Spinal cord (tissue), 9 donors: ENCODE measurements at regions not wholly inside any gene's neighbourhood (a gene's known extent, or its start where the extent isn't known, plus 50 kb on each side); places are given as distances from the start of the nearest gene placed in this dataset.

Source experiments
- DNase-seq, 6 donors: peaks; one replicate each; pipeline versions ENCODE4 v3.0.0 to v3.0.0-alpha.2; 2013 to 2015; ENCODE audit warnings: low spot score in 6 of 6, low read depth in 4 of 6
- H3K27ac ChIP-seq: one replicate; pipeline ENCODE4 v1.5.1; 2013; ENCODE audit warnings: low read depth, low read length, control low read depth
- H3K27me3 ChIP-seq: one replicate; pipeline ENCODE4 v1.6.1; 2013; ENCODE audit warnings: low read length; ENCODE audit not compliant: control insufficient read depth, insufficient read depth
- H3K36me3 ChIP-seq: one replicate; pipeline ENCODE4 v1.6.1; 2013; ENCODE audit warnings: low read length; ENCODE audit not compliant: control insufficient read depth, insufficient read depth
- H3K4me1 ChIP-seq: one replicate; pipeline ENCODE4 v1.6.1; 2013; ENCODE audit warnings: low read length; ENCODE audit not compliant: control insufficient read depth, insufficient read depth
- H3K4me3 ChIP-seq: one replicate; pipeline ENCODE4 v1.5.1; 2013; ENCODE audit warnings: low read depth, low read length, control low read depth
- H3K9me3 ChIP-seq: one replicate; pipeline ENCODE4 v1.6.1; 2013; ENCODE audit warnings: low read length; ENCODE audit not compliant: control insufficient read depth, insufficient read depth
- WGBS: methylation state at CpG from one replicate; pipeline ENCODE4 v1.1.5; 2013; ENCODE audit warnings: missing lambda C conversion rate; ENCODE audit not compliant: insufficient coverage; 5-methylcytosine and 5-hydroxymethylcytosine counted together
- donor health status: healthy.

DNA sequence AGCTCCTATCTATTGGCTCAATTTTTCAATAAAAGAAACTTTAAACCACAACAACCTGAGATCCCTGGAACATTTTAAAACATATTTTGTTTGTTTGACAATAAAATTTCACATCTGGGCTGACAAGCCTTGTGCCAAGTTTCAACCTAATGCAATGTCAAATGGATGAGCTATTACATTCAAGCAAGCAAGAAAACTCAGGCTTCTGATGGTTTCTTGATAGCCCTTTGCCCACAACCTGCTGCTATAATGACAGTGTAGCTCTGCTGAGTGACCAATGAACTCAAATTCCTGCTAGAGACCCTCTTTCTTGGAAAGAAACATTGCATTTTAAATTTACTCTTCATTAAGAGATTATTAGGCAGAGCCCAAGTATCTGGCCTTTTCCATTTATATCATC, 472.9 kb downstream of the ARHGEF28 start:
- Histone ChIP-seq H3K36me3 (no peaks in the 10 kb centered on the region), H3K27ac (no peak overlapping the region), H3K27me3 (no peaks in the 10 kb centered on the region), H3K4me3 (no peak overlapping the region), H3K4me1 (no peaks in the 10 kb centered on the region), H3K9me3 (peaks cover 3% of the 10 kb centered on the region)
- DNase-seq = no peak

DNA sequence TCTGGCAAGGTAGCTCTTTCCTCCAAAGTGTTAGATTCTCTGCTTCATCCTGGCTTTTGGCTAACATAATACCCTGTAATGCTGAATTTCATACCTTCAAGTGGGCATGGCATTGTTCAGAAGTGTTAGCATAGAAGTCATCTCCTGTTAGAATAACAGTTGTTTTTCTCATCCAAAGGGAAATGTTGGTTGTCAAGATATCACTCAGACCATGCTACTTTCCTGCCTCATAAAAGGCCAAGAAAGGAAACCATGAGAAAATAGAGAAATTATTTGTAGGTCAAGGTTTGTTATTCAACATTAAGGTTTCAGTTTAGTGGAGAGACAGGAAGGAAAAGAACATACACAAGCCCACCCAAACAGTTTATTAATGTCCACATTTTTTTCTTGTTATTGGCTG, 472.5 kb downstream of the ARHGEF28 start:
- DNase-seq = no peak
- Histone ChIP-seq H3K9me3 (peaks cover 3% of the 10 kb centered on the region), H3K27me3 (no peaks in the 10 kb centered on the region), H3K27ac (no peak overlapping the region), H3K4me3 (no peak overlapping the region), H3K36me3 (no peaks in the 10 kb centered on the region), H3K4me1 (no peaks in the 10 kb centered on the region)

DNA sequence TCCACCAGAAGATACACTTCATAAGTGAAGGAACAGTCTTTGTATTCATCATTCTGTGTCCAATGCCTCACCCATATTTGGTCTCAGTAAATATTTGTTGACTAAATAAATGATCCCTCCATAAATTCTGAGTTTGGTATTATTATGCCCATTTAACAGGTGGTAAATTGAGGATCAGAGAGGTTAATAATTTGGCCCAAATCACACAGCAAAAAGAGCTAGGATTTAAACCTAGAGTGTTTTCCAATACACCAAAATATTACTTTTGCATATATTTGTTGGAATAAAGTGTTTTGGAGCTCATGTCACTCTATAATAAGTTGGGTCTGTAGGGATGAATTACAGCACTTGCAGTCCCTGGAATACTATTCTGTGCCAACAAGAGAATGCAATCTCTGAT, 470.3 kb downstream of the ARHGEF28 start:
- peaks cover 3% of the 10 kb centered on the region for H3K9me3 ChIP-seq
- no peak overlapping the region for H3K4me3 ChIP-seq
- H3K36me3 ChIP-seq = no peaks in the 10 kb centered on the region
- no peaks in the 10 kb centered on the region for H3K27me3 ChIP-seq
- H3K27ac ChIP-seq = no peak overlapping the region
- no peak for DNase-seq
- no peaks in the 10 kb centered on the region for H3K4me1 ChIP-seq

DNA sequence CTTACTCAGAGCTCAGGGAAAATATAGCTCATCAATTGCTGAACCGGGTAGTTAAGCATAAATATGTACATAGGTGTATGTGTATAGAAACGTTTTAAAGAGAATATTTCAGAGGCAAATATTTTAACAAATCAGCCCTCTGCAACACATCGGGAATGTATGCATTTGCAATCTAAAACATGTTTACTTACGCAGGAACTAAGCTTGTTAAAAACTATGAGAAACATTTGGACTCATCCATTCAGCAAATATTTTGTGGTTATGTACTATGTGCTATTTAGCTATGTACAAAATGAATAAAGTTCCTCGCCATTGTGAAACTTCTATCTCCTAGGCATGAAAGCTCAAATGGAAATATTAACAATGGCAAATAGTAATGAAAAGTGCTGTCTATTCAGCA, 469.9 kb downstream of the ARHGEF28 start:
- no peaks in the 10 kb centered on the region for H3K36me3 ChIP-seq
- peaks cover 3% of the 10 kb centered on the region for H3K9me3 ChIP-seq
- H3K27me3 ChIP-seq = no peaks in the 10 kb centered on the region
- no peak overlapping the region for H3K4me3 ChIP-seq
- H3K27ac ChIP-seq = no peak overlapping the region
- no CpG with 5 or more reads among the region's 5 CpGs for WGBS
- DNase-seq = no peak
- no peaks in the 10 kb centered on the region for H3K4me1 ChIP-seq

DNA sequence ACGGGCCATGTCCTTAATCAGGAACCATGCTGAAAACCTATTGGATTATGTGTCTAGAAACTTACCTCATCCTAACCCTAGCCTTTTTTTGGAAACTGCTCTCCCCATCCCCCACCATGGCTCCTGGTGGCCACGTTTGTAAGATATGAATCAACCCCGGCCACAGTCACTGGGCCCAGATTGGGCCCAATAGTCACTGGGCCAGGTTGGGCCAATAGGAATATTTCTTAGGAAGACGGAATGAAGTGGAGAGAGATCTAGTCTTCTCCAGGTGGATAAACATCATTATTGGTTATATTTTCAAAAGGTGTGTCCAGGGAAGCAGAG, 468.7 kb downstream of the ARHGEF28 start:
- no peak for DNase-seq
- 94% methylated on average over 2 of the region's 4 CpGs for WGBS
- no peaks in the 10 kb centered on the region for H3K27me3 ChIP-seq

DNA sequence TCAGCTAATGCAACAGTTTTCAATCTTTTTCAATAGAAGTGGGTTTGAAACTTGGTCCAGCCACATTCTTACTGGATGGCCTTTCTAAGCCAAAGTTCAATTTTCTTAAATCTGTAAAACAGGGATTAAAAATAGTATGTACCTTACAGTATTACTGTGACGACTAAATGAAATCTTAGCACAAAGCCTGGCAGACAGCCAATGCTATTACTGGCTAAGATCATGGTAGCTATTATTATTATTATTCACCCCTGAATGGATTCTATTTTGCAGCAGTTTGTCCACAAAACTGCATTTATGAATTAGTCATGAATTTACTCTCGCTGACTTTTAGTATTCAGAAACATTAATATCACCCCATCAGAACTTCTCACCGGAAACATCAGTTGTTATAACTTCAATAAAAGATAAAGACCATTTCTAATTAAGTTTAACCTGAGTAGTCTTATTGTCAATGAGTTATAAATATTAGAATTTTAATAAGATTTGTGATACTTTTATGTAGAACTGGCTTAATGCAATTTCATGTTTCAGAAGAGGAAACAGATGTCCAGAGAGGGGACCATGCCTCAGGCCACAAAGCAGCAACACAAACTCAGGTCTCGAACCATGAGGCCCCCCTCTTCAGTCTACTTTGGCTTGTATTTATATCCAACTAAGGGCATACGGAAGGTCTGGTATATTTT, 468.2 kb downstream of the ARHGEF28 start:
- Histone ChIP-seq H3K9me3 (no peaks in the 10 kb centered on the region), H3K4me1 (no peaks in the 10 kb centered on the region)

More for the DNA sequence above, 468.7 kb downstream of the ARHGEF28 start:
- Histone ChIP-seq H3K4me3 (no peak overlapping the region), H3K4me1 (no peaks in the 10 kb centered on the region), H3K27ac (no peak overlapping the region), H3K9me3 (peaks cover 3% of the 10 kb centered on the region), H3K36me3 (no peaks in the 10 kb centered on the region)

DNA sequence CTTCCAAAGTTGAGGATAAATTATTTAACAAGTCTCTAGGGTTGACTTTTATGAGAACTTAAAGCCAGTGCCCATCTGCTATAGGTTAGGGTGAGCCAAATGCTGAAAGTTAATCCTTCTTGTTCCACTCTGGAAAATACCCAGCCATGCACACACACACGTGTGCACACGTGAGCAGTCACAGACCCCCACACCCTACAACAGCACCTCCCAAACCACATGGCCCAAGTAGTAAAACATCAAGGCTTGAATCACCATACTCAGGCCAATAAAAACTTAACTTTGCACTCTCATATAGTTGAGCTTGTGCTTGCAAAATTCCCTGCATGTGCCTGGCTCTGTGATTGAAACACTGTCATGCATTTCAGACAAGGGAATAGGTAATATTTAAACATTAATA, 467.6 kb downstream of the ARHGEF28 start:
- Histone ChIP-seq H3K27ac (no peak overlapping the region), H3K9me3 (no peaks in the 10 kb centered on the region), H3K4me3 (no peak overlapping the region), H3K36me3 (no peaks in the 10 kb centered on the region), H3K4me1 (no peaks in the 10 kb centered on the region), H3K27me3 (no peaks in the 10 kb centered on the region)
- WGBS = 71% methylated on average over 2 of the region's 2 CpGs
- DNase-seq = no peak

More for the DNA sequence above, 468.2 kb downstream of the ARHGEF28 start:
- no peak overlapping the region for H3K4me3 ChIP-seq
- no CpG with 5 or more reads among the region's 5 CpGs for WGBS
- no peaks in the 10 kb centered on the region for H3K36me3 ChIP-seq
- no peak overlapping the region for H3K27ac ChIP-seq
- no peak for DNase-seq
- no peaks in the 10 kb centered on the region for H3K27me3 ChIP-seq

DNA sequence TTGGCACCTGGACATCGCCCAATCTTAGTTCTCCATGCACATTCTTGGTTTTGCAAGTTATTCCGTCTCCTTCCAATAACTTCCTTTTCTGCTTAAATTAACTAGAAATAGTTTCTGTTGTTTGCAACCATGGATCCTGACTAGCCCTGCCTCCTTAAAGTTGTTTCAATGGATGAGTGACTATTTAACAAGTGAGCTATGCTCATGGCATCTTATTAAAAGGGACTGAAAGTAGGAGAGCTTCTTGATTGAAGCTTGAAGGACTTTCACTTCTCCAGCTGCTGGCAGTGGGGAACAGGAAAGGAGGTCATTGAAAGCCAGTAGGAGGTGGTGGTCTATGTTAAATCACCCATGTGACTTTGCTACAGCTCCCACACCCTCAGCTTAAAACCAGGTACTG, 466.8 kb downstream of the ARHGEF28 start:
- 100% methylated on average over 1 of the region's 2 CpGs for WGBS

DNA sequence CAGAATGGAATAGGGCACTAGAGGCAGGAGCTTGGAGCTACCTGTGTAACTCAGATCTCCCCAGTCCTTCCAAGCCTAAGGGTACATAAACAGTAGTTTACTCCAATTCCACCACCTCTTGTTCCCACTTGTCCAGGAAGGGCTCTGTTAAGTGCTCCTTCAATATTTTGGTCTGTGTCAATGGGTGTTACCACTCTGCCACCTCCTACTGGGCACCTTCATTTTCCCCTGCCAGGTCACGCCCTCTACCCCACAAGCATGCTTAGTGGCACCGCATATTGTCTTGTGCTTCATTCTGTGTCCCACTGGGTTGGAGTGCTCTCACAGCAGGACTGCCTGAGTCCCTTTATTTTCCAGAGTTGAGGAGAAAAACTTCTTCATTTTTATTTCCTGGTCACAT, 459.8 kb downstream of the ARHGEF28 start:
- WGBS = no CpG with 5 or more reads among the region's 2 CpGs
- DNase-seq = no peak
- Histone ChIP-seq H3K36me3 (no peaks in the 10 kb centered on the region), H3K4me1 (no peaks in the 10 kb centered on the region), H3K27me3 (no peaks in the 10 kb centered on the region), H3K27ac (no peak overlapping the region), H3K4me3 (no peak overlapping the region), H3K9me3 (no peaks in the 10 kb centered on the region)

More for the DNA sequence above, 466.8 kb downstream of the ARHGEF28 start:
- no peak overlapping the region for H3K4me3 ChIP-seq
- H3K36me3 ChIP-seq = no peaks in the 10 kb centered on the region
- no peak overlapping the region for H3K27ac ChIP-seq
- DNase-seq = no peak
- H3K9me3 ChIP-seq = no peaks in the 10 kb centered on the region
- H3K4me1 ChIP-seq = no peaks in the 10 kb centered on the region
- no peaks in the 10 kb centered on the region for H3K27me3 ChIP-seq

DNA sequence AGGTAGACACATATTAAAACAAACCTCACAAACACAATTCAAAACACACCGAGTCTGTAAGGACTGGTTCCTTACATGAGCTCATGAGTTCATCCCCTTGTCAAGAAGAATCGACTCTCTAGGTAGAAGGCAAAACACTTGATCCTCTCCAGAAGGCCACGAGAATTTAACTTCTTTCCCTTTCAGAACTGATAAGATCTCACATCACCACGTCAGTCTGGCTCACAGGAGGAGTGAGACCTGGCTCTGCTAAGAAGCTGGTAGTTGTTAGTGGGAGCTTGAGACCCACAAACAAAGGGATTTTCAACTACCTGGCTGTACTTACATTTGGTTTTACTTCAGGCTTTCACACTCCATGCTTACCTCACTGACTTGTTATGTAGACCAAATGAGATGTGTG, 459.2 kb downstream of the ARHGEF28 start:
- Histone ChIP-seq H3K4me3 (no peak overlapping the region), H3K9me3 (no peaks in the 10 kb centered on the region), H3K27ac (no peak overlapping the region), H3K36me3 (no peaks in the 10 kb centered on the region), H3K4me1 (no peaks in the 10 kb centered on the region), H3K27me3 (no peaks in the 10 kb centered on the region)
- WGBS = 100% methylated on average over 1 of the region's 4 CpGs
- no peak for DNase-seq
